NCI-H2196 (cell line): ENCODE measurements at regions not wholly inside any gene's neighbourhood (a gene's known extent, or its start where the extent isn't known, plus 50 kb on each side); places are given as distances from the start of the nearest gene placed in this dataset.

Source experiments
- DNase-seq: peaks from one replicate; lab custom pipeline; 2025; ENCODE audit not compliant: unreplicated experiment; lab: John Stamatoyannopoulos, UW

GRCh38 chr3:117161816-117162215 lies 452.2 kb downstream of the TUSC7 start:
- DNase-seq: no peak

GRCh38 chr3:117165176-117165575 lies 455.6 kb downstream of the TUSC7 start:
- no peak for DNase-seq

- no peak for DNase-seq
Measured at GRCh38 chr3:117165601-117166051, 456.0 kb downstream of the TUSC7 start.

- DNase-seq: no peak
Measured at GRCh38 chr3:117168896-117169295, 459.3 kb downstream of the TUSC7 start.

GRCh38 chr3:117170094-117170493 lies 460.5 kb downstream of the TUSC7 start:
- DNase-seq: no peak

GRCh38 chr3:117171124-117171523 lies 461.5 kb downstream of the TUSC7 start:
- no peak for DNase-seq

- no peak for DNase-seq
Measured at GRCh38 chr3:117172426-117172825, 462.8 kb downstream of the TUSC7 start.

GRCh38 chr3:117181222-117181621 lies 471.6 kb downstream of the TUSC7 start:
- DNase-seq: no peak

- no peak for DNase-seq
Measured at GRCh38 chr3:117184574-117184973, 475.0 kb downstream of the TUSC7 start.

GRCh38 chr3:117191245-117191644 lies 481.7 kb downstream of the TUSC7 start:
- no peak for DNase-seq

- DNase-seq: no peak
Measured at GRCh38 chr3:117192888-117193287, 483.3 kb downstream of the TUSC7 start.

GRCh38 chr3:117193390-117193789 lies 483.8 kb downstream of the TUSC7 start:
- no peak for DNase-seq

- DNase-seq: no peak
Measured at GRCh38 chr3:117195034-117195433, 485.5 kb downstream of the TUSC7 start.

GRCh38 chr3:117200962-117201361 lies 491.4 kb downstream of the TUSC7 start:
- no peak for DNase-seq

GRCh38 chr3:117201901-117202774 lies 492.6 kb downstream of the TUSC7 start:
- DNase-seq: no peak

GRCh38 chr3:117217355-117217754 lies 507.8 kb downstream of the TUSC7 start:
- no peak for DNase-seq

- no peak for DNase-seq
Measured at GRCh38 chr3:117217760-117218316, 508.3 kb downstream of the TUSC7 start.

- DNase-seq: no peak
Measured at GRCh38 chr3:117218641-117219048, 509.1 kb downstream of the TUSC7 start.

- DNase-seq: no peak
Measured at GRCh38 chr3:117219296-117219695, 509.7 kb downstream of the TUSC7 start.

GRCh38 chr3:117226932-117227331 lies 517.4 kb downstream of the TUSC7 start:
- no peak for DNase-seq

GRCh38 chr3:117228466-117228865 lies 518.9 kb downstream of the TUSC7 start:
- no peak for DNase-seq

GRCh38 chr3:117230924-117231323 lies 521.3 kb downstream of the TUSC7 start:
- DNase-seq: no peak
